GM21423 (cell line): ENCODE measurements at regions not wholly inside any gene's neighbourhood (a gene's known extent, or its start where the extent isn't known, plus 50 kb on each side); places are given as distances from the start of the nearest gene placed in this dataset.

ENCODE experiments used
- ATAC-seq: cut with Tn5 transposase; IDR thresholded peaks from one replicate; pipeline ENCODE4 v1.9.1; 2021; ENCODE audit warnings: mild to moderate bottlenecking, moderate library complexity; ENCODE audit not compliant: unreplicated experiment

GRCh38 chr15:97525809-97526208, 434.7 kb upstream of the ARRDC4 start:
- no peak for ATAC-seq

DNA sequence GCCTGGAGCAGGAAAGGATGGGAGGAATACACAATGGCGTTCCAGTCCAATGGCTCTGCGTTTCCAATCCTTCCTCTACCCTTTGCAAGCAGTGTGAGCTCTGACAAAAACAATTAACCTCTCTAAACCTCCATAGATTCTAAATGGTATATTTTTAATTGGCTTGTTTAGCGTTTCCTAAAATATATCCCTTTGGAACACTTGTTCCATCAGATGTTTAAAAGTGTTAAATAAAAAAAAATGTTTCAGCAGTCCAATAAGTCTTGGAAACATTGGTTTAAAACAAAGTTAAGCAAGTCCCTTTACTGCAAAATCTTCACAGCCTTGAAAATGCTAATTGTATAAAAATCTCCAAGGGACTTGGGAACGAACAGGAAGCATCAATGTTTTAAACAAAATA, 432.3 kb upstream of the ARRDC4 start:
- ATAC-seq, result no peak

- no peak for ATAC-seq
These were observed 414.7 kb upstream of the ARRDC4 start for GRCh38 chr15:97545799-97546198.

GRCh38 chr15:97547381-97547780, 413.1 kb upstream of the ARRDC4 start:
- ATAC-seq, result no peak

GRCh38 chr15:97561529-97561928, 399.0 kb upstream of the ARRDC4 start:
- ATAC-seq, result no peak

DNA sequence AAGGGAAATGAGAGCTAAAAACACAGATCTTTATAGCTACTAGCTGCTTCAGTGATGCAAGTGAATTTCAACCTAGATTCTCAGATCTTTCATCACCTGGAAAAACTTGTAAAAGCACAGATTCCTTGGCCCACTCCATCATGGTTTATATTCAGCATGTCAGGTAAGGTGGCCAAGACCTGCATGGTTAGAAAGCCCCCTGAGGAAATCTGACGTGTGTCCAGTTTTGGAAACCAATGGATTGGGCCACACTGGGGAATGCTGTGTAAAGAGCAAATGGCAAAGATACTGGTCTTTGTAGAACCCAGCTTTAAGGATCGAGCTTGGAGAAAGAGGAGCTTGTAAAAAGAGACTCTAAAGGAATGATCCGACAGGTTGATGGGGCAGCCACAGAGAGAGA, 397.0 kb upstream of the ARRDC4 start:
- no peak for ATAC-seq

DNA sequence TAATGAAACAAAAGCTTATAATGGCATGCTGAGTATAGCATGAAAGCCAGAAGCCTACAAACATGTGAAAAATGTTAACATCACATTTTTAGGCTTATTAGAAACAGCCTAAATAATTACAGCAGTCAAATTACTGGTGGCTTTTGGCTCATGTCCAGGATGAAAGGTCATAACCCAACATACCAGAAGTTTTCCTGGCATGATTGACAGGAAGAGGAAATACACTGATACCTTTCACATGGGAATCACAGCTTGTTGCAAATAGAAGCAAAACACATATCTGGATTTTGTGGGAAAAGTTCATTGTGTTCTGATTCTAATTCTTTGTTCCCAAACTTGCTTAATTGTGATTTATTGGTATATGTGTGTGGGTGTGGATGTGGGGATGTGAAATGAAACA, 393.5 kb upstream of the ARRDC4 start:
- ATAC-seq, result no peak

DNA sequence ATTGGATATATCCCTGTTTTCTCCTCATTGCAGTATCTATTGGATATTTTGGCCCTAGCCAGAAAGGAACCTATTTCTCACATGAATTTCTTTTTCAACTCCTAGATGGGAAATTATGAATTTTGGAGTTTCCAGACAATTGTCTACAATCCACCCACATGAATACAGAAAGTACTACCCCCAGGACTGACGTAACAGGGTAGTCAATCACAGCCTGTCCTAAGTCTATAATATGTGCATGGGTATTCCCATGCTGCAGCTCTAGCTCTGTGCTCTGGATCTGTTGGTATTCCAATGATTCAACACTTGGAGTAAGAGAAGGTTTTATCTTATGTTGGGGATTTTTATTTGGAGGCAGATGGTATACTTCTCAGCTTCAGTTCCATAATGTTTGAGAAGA, 393.1 kb upstream of the ARRDC4 start:
- no peak for ATAC-seq

DNA sequence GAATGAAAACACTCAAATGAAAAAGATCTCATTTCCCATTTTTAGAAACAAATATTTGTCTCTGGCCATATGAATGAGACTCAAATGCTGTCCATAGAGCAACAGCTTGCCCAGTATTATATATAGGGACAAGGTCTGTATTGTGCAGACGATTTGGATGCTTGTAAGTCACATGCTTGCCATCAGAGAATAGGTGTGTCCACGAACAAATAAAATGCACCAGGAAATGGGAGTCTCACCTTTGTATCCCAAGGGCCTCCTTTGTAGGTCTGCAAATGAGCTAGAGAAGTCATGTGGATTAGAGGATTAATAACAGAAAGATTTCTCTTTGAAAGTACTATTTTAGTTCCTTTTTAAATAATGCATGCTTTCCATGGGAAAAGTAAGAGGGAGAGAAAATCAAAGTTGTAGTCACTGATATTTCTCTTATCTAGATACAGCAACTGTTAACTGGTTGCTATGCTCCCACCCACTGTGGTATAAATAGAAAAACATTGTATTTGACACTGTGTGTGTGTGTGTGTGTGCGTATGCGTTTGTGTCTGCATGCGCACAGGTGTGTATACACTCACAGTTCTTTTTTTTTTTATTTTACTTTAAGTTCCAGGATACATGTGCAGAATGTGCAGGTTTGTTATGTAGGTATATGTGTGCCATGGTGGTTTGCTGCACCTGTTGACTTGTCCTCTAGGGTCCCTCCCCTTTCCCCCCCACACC, 383.4 kb upstream of the ARRDC4 start:
- ATAC-seq, result no peak

DNA sequence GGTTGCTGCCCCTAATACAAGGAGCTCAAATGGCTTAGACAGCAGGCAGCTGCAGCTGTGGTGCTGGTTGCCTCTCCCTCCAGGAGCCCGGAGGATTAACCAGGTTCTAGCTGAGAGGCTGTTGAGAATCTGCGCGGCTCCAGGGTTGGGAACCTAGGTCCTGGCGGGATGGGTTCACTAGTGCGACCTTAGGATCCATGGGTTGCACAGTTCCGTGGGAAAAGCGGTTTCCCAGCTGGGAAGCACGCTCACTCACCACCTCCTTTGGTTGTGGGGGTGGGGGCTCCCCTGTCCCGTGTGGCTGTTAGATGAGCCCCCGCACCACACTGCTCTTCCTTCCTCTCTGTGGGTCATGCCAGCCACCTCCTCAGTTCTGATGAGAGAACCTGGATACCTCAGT, 375.1 kb upstream of the ARRDC4 start:
- no peak for ATAC-seq

- no peak for ATAC-seq
These were observed 367.7 kb upstream of the ARRDC4 start for GRCh38 chr15:97592778-97593177.

DNA sequence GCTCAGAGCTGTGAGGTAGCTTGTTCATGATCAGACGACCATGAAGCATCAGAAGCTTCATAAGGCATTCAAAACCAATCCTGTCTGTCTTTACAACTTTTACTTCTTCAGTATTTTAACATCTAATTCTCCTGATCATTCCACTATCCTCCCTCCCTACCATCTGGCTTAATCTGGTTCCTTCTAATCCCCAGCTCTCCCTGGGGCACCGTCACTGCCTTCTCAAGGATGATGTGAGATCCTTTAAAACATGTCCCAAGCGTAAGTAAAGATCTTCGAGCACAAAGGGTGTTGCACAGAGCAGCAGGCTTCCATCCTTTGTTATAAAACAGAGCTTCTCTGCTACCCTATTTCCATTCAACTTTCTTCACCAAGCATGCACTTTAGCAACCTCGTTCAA, 362.7 kb upstream of the ARRDC4 start:
- no peak for ATAC-seq

GRCh38 chr15:97598353-97598798, 362.1 kb upstream of the ARRDC4 start:
- no peak for ATAC-seq

- no peak for ATAC-seq
These were observed 360.3 kb upstream of the ARRDC4 start for GRCh38 chr15:97600190-97600589.

DNA sequence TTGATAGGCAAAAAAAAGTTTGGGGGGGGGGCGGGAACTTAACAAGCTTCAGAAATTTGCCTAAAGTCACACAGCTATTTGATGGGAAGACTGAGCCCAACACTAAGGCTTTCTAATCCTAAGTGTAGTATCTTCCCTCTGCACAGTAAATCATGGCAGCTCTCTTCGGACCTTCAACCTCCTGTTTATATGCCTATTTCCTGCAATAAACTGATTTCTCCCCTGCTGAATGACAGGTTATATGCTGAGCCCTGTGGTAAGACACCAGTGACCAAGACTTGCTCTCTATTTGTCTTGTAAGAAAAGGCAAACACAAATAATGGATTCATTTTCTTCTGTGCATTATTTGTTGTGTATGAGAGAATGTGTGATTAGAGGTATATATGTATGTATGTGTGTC, 355.8 kb upstream of the ARRDC4 start:
- ATAC-seq, result no peak

DNA sequence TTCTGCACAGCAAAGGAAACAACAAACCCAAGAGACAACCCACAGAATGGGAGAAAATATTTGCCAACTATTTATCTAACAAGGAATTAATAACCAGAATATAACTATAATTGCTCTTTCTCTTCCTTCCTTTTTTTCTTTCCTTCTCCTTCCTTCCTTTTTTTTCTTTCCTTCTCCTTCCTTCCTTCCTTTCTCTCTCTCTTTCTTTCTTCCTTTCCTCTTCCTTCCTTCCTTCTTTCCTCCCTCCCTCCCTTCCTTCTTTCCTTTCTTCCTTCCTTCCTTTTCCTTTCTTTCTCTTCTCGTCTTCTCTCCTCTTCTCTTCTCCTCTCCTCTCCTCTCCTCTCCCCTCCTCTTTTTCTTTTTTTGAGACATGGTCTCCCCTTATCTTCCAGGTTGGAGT, 345.4 kb upstream of the ARRDC4 start:
- ATAC-seq, result no peak

DNA sequence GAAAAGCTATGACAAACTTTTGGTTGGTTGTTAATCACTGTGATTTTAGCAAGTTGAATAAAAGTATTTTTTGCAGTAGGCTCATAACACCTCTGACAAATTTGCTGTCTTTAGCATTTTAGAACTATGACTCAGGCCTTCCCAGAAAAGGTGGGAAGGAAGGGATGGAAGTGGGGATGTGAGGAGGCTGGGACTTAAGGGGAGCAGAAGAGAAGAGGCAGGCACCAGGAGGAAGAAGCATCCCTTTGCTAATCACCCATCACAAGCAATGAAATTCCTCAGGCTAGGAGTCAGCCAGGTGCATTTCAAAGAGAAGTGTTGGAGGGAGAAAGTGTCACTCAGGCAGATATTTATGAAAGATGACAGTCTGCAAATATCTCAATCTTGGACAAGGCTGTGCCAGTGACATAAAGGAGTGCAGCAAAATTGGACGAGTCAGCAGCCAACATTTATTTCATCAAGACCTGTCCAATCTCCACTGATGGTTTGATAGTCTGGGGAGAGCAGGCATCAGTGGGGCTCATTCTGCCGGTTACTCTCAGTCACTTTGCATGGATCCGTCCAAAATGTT, 337.3 kb upstream of the ARRDC4 start:
- no peak for ATAC-seq

- no peak for ATAC-seq
These were observed 332.9 kb upstream of the ARRDC4 start for GRCh38 chr15:97627634-97628033.

DNA sequence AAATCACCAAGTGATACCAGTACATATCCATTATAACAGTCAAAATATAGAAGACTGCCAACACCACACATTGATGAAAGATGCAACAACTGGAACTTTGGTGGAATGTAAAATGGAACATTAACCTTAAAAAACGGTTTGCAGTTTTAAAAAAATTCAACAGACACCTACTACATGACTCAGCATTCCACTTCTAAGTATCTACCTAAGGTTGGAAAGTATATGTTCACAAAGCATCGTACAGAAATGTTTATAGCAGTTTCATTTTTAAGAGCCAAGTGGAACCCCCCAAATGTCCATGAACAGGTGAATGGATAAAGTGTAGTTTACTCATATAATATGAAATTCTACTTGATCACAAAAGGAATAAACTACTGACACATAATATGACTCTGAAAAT, 314.7 kb upstream of the ARRDC4 start:
- ATAC-seq, result no peak

DNA sequence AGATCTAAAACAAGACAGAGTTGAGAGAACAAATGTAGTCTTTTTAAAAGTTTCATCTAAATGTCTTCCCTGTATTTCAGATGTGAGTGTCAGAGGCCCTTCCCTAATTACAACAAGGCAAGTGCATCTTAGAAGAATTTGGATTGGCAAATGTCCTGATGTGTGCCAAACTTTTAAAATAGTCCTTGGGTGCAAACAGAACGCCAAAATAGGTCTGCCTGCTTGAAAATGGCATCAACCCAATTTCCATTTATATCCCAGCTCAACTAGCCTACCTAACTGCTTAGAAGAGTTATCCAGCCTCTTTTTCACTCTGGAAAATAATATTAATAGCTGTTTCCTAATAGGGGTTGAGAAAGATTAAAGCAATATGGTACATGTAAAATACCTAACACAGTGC, 311.8 kb upstream of the ARRDC4 start:
- no peak for ATAC-seq

DNA sequence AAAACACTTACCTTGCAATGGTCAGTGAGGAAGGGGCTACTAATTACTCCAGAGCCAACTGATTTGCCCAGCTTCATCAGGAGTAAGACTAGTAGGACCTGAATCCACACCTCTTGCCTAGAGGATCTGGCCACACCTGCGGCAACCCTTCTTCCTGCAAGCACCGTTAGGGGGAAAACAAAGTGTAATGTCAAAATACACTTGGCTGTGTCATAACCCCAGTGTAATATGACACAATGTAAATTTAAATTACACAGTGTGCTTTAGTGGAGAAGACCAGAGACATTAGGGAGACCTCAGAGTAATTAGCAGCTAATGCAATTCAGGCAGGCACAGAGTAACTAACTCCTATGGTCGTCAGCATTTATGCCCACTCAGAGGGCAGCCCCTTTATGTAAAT, 308.5 kb upstream of the ARRDC4 start:
- ATAC-seq, result no peak

DNA sequence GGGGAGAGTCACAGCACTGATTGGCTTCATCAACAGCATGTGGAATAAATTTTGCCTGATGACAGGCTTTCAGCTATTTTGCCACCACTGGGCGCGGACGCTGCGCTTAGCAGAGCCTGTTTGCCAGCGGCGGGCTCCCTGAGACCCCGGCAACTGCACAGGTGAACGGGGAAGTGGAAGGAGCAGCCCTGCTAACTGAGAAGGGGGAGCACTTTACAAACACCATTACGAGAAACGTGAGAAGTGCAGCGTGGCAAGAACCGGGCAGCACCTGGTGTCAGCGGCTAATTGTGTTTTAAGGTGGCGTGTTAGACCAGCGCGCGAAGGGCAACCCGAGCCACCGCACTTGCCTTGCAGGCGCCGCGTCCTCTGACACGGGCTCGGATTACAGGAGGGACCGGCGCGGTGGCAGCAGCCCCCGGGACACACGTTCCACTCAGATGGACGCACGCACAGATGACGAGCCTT, 307.8 kb upstream of the ARRDC4 start:
- ATAC-seq, result no peak

DNA sequence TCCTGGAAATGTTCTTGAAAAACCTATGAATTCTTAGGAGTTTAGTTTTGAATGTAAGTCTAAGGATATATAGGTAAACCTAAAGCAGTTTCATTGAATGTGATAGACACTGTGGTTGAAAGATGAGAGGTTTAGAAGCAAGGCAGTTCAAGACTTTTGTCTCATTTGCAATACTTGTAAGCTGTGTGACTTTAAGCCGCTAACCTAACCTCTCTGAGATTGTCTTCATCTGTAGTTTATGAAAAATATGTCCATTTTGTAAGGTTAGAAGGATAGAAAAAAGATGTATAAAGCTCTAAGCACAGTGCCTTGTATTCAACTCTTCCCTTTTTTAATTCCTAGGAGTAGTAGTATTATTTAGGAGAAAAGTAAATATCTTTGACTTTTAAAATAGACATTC, 306.6 kb upstream of the ARRDC4 start:
- ATAC-seq, result no peak
